HG03460 (cell line): ENCODE measurements at regions not wholly inside any gene's neighbourhood (a gene's known extent, or its start where the extent isn't known, plus 50 kb on each side); places are given as distances from the start of the nearest gene placed in this dataset.
A peak's percentile ranks its signal among the peaks of the same experiment; 100 is the strongest.

Experiments used
- ATAC-seq: cut with Tn5 transposase; IDR thresholded peaks from one replicate; pipeline ENCODE4 v1.9.1; 2021; ENCODE audit not compliant: unreplicated experiment

GRCh38 chr13:64959276-64959675 lies 2270.9 kb downstream of the PCDH9 start:
- ATAC-seq = no peak

GRCh38 chr13:64958106-64958505 lies 2272.0 kb downstream of the PCDH9 start:
- ATAC-seq = no peak

GRCh38 chr13:64938660-64939059 lies 2291.5 kb downstream of the PCDH9 start:
- no peak for ATAC-seq

GRCh38 chr13:64937302-64937701 lies 2292.8 kb downstream of the PCDH9 start:
- ATAC-seq = no peak

GRCh38 chr13:64936879-64937278 lies 2293.3 kb downstream of the PCDH9 start:
- ATAC-seq = no peak

- ATAC-seq = no peak
Measured at GRCh38 chr13:64935441-64935840, 2294.7 kb downstream of the PCDH9 start.

- no peak for ATAC-seq
Measured at GRCh38 chr13:64934569-64935362, 2295.4 kb downstream of the PCDH9 start.

- ATAC-seq = no peak
Measured at GRCh38 chr13:64930636-64931035, 2299.5 kb downstream of the PCDH9 start.

- ATAC-seq = peak; percentile 86
Measured at GRCh38 chr13:64928696-64929499, 2301.2 kb downstream of the PCDH9 start.

GRCh38 chr13:64925727-64926126 lies 2304.4 kb downstream of the PCDH9 start:
- no peak for ATAC-seq

GRCh38 chr13:64925284-64925683 lies 2304.9 kb downstream of the PCDH9 start:
- no peak for ATAC-seq

- no peak for ATAC-seq
Measured at GRCh38 chr13:64924401-64924800, 2305.7 kb downstream of the PCDH9 start.

GRCh38 chr13:64917566-64917965 lies 2312.6 kb downstream of the PCDH9 start:
- ATAC-seq = no peak

- ATAC-seq = no peak
Measured at GRCh38 chr13:64912141-64912540, 2318.0 kb downstream of the PCDH9 start.

- no peak for ATAC-seq
Measured at GRCh38 chr13:64910096-64910495, 2320.0 kb downstream of the PCDH9 start.

GRCh38 chr13:64909184-64909583 lies 2321.0 kb downstream of the PCDH9 start:
- no peak for ATAC-seq

- ATAC-seq = no peak
Measured at GRCh38 chr13:64900039-64900438, 2330.1 kb downstream of the PCDH9 start.

GRCh38 chr13:64884976-64885375 lies 2345.2 kb downstream of the PCDH9 start:
- no peak for ATAC-seq

- ATAC-seq = no peak
Measured at GRCh38 chr13:64877176-64877575, 2353.0 kb downstream of the PCDH9 start.

GRCh38 chr13:64871742-64872141 lies 2358.4 kb downstream of the PCDH9 start:
- no peak for ATAC-seq

GRCh38 chr13:64869539-64869938 lies 2360.6 kb downstream of the PCDH9 start:
- ATAC-seq = no peak

GRCh38 chr13:64867856-64868255 lies 2362.3 kb downstream of the PCDH9 start:
- no peak for ATAC-seq
